ENCODE measurements at regions not wholly inside any gene's neighbourhood (a gene's known extent, or its start where the extent isn't known, plus 50 kb on each side); places are given as distances from the start of the nearest gene placed in this dataset.

DNA sequence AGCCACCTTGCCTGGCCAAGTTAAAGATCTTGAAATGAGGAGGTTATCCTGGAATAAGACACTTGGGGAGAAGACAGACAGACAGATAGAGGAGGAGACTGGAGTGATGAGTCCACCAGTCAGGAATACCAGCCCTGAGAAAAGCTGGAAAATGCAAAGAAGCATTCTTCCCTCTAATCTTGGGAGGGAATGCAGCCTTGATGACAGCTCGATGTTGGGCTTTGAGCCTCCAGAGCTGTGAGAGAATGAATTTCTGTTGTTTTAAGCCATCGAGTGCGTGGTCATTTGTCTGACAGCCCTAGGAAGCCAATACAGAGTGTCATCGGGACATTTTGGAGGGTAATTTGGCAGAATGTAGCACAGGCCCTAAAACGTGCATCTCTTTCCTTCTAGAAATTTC is 199.1 kb upstream of the IER5L start:
- H3K4ac ChIP-seq (replicated peaks; ENCODE audit: insufficient read length, low read depth, low read length) = no peak overlapping the region
- no peak overlapping the region for H3K56ac ChIP-seq (replicated peaks; ENCODE audit: insufficient read length, low read depth, low read length)
- H3K4me2 ChIP-seq (ENCODE audit: insufficient read depth in 1 of 2, low read depth in 2 of 2, low read length in 2 of 2) = no peak overlapping the region
- CTCF ChIA-PET (ENCODE audit: partially characterized antibody) = interaction anchor here (0.7 to 1.1 kb wide), 3 partner anchors 8 to 239 kb away, joined by 3 to 4 read pairs (median 3); no protein-coding TSS in a partner anchor
- H3K27ac ChIP-seq (ENCODE audit: low read depth, low read length) = no peak overlapping the region
- H3K36me3 ChIP-seq (ENCODE audit: control insufficient read depth in 2 of 4, insufficient read depth in 4 of 4, low read length in 3 of 4) = no peaks in the 10 kb centered on the region
- no peaks in the 10 kb centered on the region for H3K9me3 ChIP-seq (ENCODE audit: insufficient read depth in 2 of 2, low read depth in 1 of 2, low read length in 1 of 2)
- no peak overlapping the region for H3K18ac ChIP-seq (ENCODE audit: extremely low read depth, low read length)
- POLR2A ChIA-PET (ENCODE audit: partially characterized antibody) = interaction anchor here (0.7 kb wide), 1 partner anchor 26 kb away, joined by 3 read pairs; no protein-coding TSS in a partner anchor
- WGBS, 2 experiments (ENCODE audit: extremely low coverage in 1 of 2, insufficient coverage in 1 of 2, insufficient read length in 1 of 2, insufficient replicate concordance in 2 of 2, low coverage in 1 of 2, low lambda C conversion rate in 2 of 2, missing lambda C conversion rate in 1 of 2) = 85% methylated on average over 5 of the region's 5 CpGs; no CpG with 5 or more reads in 1 of the 2 experiments
- H2BK5ac ChIP-seq (ENCODE audit: low read depth, low read length) = no peak overlapping the region
- no peaks in the 10 kb centered on the region for H4K20me1 ChIP-seq (replicated peaks in 1 of 2; ENCODE audit: control insufficient read depth in 1 of 2, insufficient read depth in 2 of 2, low read length in 2 of 2)
- no peak overlapping the region for H2BK20ac ChIP-seq (ENCODE audit: low read length)
- no peak overlapping the region for H3K4me3 ChIP-seq (ENCODE audit: extremely low read depth in 1 of 4, insufficient read depth in 2 of 4, low read depth in 3 of 4, low read length in 4 of 4)
- TF ChIP-seq BRCA1 (IDR thresholded peaks at IDR 0.05; ENCODE audit: low read depth, low read length) (no peak), JUND (IDR thresholded peaks at IDR 0.05; ENCODE audit: low read length) (no peak), GABPA (IDR thresholded peaks at IDR 0.05; ENCODE audit: borderline replicate concordance, insufficient read depth, low read length) (no peak), GTF2F1 (IDR thresholded peaks at IDR 0.05; ENCODE audit: borderline replicate concordance, low read depth, low read length) (no peak), EGR1 (IDR thresholded peaks at IDR 0.05; ENCODE audit: borderline replicate concordance, low read depth, low read length) (no peak)
- peaks cover 0 to 8% (median 5%) of the 10 kb centered on the region in 4 experiments; a peak in 4 of 7 replicates for H3K4me1 ChIP-seq (replicated peaks in 1 of 4; ENCODE audit: control insufficient read depth in 3 of 4, insufficient read depth in 4 of 4, low read length in 3 of 4)
- no peak overlapping the region for H3K23ac ChIP-seq (ENCODE audit: insufficient read length)
- H3K79me2 ChIP-seq (ENCODE audit: control insufficient read depth in 1 of 2, insufficient read depth in 2 of 2, low read length in 2 of 2) = no peaks in the 10 kb centered on the region
- H2BK15ac ChIP-seq (ENCODE audit: low read length) = no peak overlapping the region
- no peak overlapping the region for H2AFZ ChIP-seq (ENCODE audit: low read length)
- no peaks in the 10 kb centered on the region for H3K79me1 ChIP-seq (ENCODE audit: low read depth, low read length)
- no peaks in the 10 kb centered on the region; a peak in 1 of 7 replicates for H3K27me3 ChIP-seq (replicated peaks in 1 of 4; ENCODE audit: control insufficient read depth in 3 of 4, extremely low read depth in 1 of 4, insufficient read depth in 3 of 4, low read length in 3 of 4)
- H3K9ac ChIP-seq (replicated peaks in 1 of 4; ENCODE audit: extremely low read depth in 1 of 4, low read depth in 3 of 4, low read length in 3 of 4) = no peak overlapping the region
- H3K23me2 ChIP-seq (ENCODE audit: low read depth, low read length) = no peaks in the 10 kb centered on the region
- H4K5ac ChIP-seq (ENCODE audit: insufficient read length, low read depth, low read length) = no peak overlapping the region
- no peak overlapping the region for H2BK12ac ChIP-seq (ENCODE audit: low read depth, low read length)
- H4K91ac ChIP-seq (replicated peaks; ENCODE audit: insufficient read length, low read length) = no peak overlapping the region
- no peak overlapping the region for H4K8ac ChIP-seq (ENCODE audit: extremely low read depth, insufficient read depth, low read length)
- no peak overlapping the region for H3K14ac ChIP-seq (ENCODE audit: insufficient read length)
- DNase-seq (ENCODE audit: low read depth in 1 of 2, low spot score in 2 of 2) (no peak), FAIRE-seq (no peak)
- H2AK5ac ChIP-seq (ENCODE audit: low read depth, low read length) = no peak overlapping the region
- no peak overlapping the region for H2BK120ac ChIP-seq (replicated peaks; ENCODE audit: low read depth, low read length)
